HG03342 (cell line): ENCODE measurements at regions not wholly inside any gene's neighbourhood (a gene's known extent, or its start where the extent isn't known, plus 50 kb on each side); places are given as distances from the start of the nearest gene placed in this dataset.

Source experiments
- ATAC-seq: cut with Tn5 transposase; IDR thresholded peaks from one replicate; pipeline ENCODE4 v1.9.1; 2021; ENCODE audit warnings: mild to moderate bottlenecking, moderate library complexity; ENCODE audit not compliant: unreplicated experiment

DNA sequence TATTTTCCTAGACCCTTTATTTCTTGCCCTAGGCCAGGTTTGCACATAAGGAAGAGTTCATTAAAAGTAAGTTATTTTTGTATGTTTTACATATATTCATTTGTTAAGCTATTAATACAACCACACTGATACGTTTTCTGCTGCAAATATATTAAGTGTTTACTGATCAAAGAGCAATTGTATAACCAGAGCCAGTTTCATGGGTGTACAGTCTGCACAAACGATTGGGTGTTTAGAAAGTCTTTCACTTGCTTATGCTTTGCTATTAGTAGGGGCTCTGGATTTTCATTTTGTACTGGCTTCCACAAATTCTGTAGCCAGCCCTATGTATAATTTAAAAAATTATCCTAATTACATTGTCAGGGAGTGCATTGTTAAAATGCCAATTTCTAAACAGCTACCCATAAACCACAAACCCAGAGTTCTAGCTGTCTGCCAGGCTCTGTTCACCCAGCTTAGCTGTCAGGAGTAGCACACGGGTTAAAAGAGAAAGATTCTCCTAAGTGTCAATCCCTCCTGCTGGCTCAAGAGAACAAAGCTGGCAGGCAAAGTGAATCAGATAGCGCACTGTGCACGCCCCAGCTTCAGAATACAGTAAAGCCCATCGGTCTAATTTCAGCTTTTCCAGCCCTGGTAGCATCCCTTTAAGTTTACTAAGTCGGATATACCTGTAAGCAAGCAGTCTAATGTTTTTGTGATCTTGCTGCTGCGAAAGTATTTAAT, 151.0 kb upstream of the LMO3 start:
- ATAC-seq, result no peak

DNA sequence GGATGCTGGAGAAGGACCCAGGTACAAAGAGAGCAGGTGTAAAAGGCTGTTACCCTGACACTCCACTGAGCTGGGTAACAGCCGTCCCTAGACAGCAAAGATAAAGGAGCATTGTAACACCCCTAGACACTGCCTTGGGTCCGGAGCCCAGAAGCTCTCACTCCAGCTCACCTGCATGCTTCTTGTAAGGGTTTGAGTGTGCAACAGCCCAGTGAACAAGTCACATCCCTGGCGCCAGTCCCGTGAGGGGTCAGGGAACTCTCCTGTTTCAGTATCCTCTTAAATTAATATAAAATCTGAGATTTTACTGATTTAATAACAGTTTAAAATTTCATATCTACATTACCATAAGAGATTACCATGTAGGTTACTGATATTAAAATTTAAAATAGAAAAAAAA, 124.8 kb upstream of the LMO3 start:
- ATAC-seq, result no peak

DNA sequence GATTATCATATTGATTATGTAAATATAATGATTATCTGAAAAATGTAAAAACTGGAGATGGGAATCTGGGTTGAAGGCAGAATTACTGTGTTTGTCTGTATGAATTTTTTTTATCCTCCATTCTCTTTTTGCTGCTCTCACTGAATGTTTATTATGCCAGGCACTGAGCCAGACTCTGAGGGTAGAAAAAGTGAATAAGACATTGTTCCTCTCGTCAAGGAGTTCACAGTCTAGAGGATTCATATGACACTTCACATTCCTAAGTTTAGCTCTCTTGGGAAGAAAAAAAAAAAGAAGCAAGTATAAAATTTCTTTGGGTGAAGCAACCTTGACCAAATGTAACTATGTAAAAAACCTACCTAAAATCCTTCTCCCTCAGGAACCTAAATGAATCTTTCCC, 120.9 kb upstream of the LMO3 start:
- ATAC-seq, result no peak

DNA sequence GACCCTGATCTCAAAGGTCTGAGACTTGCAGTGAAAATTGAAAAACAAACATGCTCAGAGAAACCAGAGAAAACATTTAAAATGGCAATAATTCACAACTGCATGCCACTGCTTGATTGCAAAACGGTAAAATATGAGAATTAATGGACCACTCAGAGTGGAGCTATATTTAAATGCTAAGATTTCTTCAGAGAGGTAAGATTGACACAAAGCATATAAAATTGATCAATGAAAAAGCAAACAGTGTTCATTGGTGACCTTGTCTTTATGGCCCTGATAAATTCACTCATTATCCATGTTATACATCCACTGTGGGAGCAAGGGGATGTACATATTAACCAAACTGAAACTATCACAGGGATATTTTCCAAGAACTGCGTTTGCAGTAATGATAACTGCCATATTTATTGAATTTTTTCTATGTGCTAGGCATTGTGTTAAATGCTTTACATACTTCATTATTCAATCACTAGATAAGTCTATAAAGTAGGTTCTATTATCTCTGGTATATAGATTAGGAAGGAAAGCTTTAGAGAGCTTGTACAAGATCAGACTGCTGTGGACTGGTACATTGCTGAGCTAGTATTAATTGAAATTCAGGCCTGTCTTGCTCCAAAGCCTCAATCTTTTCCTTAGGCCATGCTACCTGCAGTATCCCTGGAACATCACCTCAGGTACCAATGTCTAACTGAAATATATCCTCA, 113.9 kb upstream of the LMO3 start:
- no peak for ATAC-seq

DNA sequence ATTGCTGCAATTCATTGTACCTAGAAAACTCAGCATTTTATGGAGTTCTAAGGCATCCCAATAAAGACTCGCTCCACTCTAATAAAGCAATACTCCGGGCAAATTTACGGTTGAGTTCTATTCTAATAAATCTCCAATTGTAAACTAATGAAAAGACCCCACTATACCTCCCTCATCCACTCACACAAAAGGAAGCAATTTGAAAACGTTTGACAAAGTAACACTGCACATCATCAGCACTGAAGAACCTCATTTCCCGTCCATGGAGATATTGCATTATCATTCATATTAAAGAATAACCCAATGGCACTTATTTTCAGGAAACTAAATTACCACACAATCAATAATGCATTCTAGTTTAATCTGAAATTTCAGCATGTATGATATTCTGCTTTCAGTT, 111.0 kb upstream of the LMO3 start:
- no peak for ATAC-seq

DNA sequence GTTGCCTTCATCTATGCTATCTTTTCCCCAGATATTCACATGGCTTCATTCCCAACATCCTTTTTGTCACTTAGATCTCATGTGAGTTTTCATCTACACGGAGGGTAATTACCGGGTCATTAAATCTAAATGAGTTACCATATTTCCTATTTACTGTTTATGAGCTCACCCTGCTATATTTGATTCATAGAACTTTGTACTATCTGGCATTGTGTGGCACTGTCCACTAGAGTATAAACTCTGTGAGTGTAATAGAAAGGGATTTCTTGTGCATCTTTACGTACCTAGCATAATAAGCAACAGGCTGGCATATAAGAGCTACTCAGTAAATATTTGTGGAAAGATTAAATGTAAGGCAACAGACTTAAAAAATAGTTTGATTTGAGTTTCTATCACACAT, 86.1 kb upstream of the LMO3 start:
- no peak for ATAC-seq

DNA sequence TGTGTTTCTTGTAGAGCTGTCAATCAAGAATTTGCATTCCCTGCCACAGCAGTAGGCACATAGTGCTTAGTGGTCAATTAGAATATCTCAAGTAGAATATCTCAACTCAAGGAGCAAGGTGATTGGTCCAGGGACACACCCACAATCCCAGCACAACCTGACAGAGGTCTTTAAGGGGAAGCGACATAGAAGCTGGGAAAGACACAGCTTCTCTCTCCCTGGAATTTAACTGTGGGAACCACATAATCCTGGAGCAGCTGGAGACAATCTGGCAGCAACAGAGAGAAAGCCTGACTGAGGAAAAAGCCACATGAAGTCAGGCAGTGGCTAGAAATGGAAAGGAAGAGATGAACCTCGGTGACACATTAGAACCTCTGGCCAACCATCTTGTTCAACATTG, 85.7 kb upstream of the LMO3 start:
- ATAC-seq, result no peak

DNA sequence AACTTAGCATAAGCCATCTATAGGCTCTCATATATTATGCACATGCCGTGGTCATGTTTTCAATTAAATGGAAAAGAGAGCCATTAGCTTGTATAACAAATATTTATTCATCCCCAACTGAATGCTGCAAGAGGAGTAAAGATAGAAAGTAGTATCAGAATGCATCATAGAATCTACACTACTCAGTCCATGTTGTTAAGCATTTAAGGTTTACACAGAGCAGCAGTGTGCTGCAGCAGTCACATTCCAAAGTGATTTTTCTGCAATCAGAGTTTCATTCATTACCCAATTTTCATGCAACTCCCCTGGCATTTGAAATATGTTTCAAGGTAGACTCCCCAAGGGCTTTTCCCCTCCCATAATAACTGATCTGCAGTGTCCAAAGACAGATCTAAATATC, 82.2 kb upstream of the LMO3 start:
- ATAC-seq, result no peak

DNA sequence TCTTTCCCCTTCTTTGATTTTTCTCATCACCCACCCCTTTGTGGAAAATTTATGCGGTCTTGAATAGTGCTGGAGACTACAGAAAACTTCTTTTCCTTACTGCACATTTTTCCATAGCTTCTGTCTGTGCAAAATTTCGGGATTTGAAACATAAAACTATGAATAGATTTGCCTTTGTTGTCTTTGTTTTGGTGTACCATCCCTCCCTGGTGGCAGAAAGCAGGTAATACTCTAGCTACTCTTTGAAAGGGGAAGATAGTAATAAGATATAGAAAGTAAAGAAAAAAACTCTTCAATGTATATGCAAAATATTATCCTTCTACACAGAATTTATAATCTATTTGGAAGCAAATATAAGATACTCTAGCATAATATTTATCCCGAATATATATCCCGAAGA, 79.1 kb upstream of the LMO3 start:
- no peak for ATAC-seq

DNA sequence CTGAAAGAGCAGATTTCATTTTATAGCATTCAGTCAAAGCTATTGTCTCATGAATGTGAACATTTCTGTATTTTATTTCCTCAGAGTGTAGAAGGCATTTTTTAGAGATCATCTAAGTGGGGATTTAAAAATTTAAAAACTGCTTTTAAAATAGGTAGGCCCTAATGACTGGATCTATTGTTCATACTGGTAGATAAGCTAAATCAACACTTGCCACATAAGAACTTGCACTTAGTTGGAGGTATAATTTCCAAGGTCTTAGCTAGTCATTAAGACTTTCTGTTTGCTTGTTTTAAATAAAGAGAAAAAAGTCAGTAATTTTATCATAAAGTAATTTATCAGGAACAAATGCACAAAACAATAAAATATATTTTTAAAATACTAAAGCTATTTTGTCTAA, 75.2 kb upstream of the LMO3 start:
- no peak for ATAC-seq

DNA sequence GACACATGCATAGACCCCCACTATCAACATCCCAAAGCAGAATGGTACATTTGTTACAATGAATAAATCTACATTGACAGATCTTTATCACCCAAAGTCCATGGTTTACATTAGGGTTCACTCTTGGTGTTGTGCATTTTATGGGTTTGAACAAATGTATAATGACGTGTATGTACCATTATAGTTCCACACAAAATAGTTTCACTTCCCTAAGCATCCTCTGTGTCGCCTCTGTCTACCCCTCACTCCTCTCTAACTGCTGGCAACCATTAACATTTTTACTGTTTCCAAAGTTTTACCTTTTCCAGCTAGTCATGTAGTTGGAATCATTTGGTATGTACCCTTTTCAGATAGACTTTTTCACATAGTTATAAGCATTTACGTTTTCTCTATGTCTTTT, 69.5 kb upstream of the LMO3 start:
- no peak for ATAC-seq

DNA sequence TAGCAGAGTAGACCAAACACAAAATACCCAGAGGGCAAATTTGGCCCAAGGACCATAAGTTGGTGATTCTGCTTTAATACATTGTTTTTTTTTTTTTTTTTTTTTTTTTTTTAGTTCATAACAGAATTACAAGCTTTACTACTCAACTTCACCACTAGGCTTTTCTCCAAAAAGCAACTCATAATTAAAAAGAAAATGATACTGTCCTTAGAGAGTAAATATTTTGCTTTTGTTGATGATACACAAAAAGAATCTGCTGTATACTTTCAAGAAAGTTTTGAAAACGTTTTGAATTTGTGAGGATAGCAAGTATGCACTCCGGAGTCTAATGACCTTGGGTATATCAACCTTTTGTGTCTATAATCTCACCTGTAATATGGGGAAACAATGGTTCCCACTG, 68.9 kb upstream of the LMO3 start:
- ATAC-seq, result no peak

DNA sequence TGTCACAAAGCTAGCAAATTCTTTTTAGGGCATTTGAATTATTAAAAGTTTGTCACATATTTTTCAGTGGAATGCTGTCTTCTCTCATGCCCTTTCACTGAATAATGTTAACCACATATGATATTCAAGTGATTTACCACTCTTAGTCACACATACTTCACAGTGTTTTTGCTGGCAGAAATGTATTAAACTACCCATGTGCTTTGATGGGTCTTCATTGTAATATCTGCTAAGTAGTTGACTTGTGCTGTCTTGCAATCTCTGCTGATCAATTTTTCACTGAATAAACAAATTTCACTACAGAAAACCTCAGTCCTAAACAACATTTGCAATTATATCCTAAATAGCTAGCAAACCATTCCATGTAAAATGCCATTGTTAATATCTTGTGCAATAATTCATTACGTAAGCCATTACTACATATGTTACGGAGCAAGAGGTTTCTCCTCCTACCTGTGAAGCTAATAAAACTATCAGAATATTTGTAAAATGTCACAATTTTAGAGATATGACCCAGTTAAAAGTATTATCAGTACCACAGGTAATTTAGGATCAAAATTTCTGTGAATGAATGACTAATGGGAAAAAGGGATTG, 64.6 kb upstream of the LMO3 start:
- no peak for ATAC-seq

DNA sequence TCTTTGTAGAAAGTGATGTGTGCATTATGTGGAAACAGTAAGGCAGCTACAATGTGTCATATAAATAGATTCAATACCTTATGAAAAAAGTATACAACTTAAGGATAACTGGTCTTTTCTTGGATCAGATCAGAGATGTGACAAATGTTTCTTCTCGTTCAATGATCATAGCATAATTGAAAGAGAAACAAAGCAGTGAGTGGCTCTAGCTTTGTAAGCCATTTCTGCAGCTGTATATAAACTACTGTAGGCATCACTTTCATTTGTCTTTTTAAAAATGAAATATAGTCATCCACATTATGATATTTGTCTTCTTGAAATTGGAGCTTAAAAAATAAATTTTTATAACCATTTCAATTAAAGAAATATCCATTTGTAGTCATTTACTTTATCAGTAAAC, 63.8 kb upstream of the LMO3 start:
- ATAC-seq, result no peak

DNA sequence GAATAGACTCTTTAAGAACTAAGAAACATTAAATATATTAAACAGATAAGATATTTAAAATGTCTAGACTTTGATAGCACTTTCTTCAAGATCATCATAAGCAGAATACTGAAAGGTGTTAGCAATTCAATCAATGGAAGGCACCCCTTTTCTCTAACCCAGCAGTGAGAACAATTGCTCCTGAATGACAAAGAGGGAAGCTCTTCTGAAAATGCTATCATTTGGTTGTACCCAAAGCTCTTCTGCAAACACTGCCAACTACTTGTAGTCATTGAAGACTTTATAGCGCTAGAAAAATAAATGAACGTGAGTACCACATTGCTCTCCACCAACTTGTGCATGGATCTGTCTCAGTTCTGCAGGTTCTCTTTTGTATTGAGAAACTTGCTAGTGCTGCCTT, 62.2 kb upstream of the LMO3 start:
- no peak for ATAC-seq

DNA sequence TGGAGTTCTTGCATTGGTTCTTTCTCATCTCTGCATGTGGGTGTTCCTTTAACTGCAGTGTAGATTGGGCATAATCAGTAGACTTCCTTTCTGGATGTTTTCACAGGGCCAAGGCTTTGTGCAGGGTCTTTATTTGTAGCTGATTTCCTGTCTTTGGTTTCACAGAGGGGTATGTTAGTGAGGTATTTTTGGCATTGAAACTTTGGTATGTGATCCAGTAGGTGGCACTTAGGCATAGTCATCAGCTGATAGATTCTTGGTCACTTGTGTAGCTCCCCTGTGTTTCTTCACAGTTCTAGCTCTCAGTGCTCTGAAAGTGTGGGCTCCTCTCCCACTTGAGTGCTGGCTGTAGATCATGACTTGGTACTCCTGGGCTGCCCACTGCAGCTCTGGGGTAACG, 52.7 kb upstream of the LMO3 start:
- ATAC-seq, result no peak
